ENCODE measurements at regions not wholly inside any gene's neighbourhood (a gene's known extent, or its start where the extent isn't known, plus 50 kb on each side); places are given as distances from the start of the nearest gene placed in this dataset.

GRCh38 chr11:69931060-69931910 lies 112.1 kb upstream of the FGF3 start:
- DNase-seq (ENCODE audit: low spot score): no peak

GRCh38 chr11:69931994-69932910 lies 113.0 kb upstream of the FGF3 start:
- no peak for DNase-seq (ENCODE audit: low spot score)

GRCh38 chr11:69934861-69935494 lies 115.8 kb upstream of the FGF3 start:
- peak; percentile 34 for DNase-seq (ENCODE audit: low spot score)

DNA sequence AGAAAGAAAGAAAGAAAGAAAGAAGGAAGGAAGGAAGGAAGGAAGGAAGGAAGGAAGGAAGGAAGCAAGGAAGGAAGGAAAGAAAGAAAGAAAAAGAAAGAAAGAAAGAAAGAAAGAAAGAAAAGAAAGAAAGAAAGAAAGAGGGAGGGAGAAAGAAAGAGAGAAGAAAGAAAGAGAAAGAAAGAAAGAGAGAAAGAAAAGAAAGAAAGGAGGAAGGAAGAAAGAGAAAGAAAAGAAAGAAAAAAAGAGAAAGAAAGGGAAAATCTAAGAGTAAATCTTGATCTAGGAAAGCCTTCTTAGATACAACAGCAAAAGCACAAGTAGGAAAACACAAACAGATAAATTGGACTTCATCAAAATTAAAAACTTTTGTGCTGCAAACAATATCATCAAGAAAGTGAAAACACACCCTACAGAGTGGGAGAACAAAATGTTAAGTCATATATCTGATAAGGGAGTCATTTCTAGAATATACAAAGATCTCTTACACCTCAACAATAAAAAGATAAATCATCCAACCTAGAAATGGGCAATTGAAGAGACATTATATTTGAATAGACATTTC lies 116.8 kb upstream of the FGF3 start:
- no peak for DNase-seq (ENCODE audit: low spot score)

GRCh38 chr11:69936771-69937170 lies 117.6 kb upstream of the FGF3 start:
- no peak for DNase-seq (ENCODE audit: low spot score)

GRCh38 chr11:69938206-69938605 lies 119.0 kb upstream of the FGF3 start:
- DNase-seq (ENCODE audit: low spot score): no peak

- DNase-seq (ENCODE audit: low spot score): no peak
These were observed 120.5 kb upstream of the FGF3 start for GRCh38 chr11:69939551-69940245.

- no peak for DNase-seq (ENCODE audit: low spot score)
These were observed 121.0 kb upstream of the FGF3 start for GRCh38 chr11:69940246-69940610.

DNA sequence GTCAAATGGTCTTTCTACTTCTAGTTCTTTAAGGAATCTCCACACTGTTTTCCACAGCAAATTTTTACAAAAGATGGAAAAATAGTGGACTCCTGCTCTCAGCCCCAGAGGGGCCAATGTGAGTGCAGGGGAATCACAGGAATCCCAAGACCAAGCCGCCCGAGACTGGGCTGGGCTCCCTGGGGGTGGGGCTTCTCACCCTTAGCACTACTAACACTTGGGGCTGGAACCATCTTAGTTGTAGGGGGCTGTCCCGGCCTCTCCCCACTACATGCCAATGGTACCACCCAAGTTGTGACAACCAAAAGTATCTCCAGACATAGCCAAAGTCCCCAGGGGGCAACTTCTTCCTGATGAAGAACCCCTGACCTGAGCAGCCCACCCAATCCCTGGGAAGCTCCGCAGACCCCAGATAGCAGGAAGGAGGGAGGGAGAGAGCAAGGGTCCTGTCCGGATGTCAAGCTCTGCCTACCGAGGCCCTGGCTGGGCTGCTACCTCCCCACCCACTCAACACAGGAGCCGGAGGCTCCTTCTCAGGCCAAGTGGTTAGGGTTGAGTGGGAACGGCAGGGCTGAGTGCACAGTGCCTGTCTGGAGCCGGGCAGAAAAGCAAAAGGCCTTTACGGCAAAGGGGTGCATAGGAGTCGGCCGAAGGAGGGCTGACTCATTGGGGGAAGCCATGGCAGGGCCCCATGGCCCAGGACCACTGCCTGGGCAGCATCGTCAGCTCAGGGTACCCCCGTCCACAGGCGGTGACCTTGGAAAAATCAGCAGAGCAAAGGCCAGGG lies 122.5 kb upstream of the FGF3 start:
- DNase-seq (ENCODE audit: low spot score): no peak

DNA sequence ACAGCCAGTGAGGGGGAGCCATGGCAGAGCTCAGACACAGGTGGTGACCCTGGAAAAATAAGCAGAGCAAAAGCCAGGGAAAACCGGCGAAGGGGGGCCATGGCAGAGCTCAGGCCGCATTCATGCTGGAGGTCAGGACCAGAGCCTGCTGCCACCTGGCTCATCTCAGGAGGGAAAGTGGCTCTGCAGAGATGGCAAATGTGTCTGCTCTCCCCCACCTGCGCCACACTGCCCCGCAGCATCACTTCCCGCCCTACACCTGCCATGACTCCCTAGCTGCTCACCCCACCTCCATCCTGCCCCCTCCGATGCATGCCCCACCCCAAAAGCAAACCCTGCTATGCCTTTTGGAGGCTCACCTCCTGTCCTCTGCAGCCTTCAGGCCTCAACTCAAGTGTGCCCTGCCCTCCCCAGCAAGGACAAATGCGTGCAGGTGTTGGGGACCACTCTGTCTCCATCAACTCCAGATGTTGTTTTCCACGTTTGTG lies 123.2 kb upstream of the FGF3 start:
- no peak for DNase-seq (ENCODE audit: low spot score)

DNA sequence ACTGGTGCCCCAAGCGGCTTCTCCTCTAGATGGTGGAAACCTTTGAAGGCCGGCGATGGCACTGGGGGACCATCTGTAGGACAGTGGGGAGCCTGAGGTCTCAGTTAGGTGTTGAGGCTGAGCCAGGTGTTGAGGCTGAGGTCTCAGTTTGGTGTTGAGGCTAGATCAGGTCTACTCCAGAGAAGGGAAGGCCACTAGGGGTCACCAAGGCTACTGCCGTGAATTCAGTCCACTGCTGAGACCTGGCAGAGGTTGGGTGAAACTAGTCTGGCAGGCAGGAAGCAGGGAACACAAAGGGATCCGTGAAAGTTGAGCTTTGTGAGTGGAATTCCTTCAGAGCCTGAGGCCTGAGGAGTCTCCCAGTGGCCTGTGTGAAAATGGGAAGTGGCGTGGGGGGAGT lies 123.8 kb upstream of the FGF3 start:
- DNase-seq (ENCODE audit: low spot score): no peak

DNA sequence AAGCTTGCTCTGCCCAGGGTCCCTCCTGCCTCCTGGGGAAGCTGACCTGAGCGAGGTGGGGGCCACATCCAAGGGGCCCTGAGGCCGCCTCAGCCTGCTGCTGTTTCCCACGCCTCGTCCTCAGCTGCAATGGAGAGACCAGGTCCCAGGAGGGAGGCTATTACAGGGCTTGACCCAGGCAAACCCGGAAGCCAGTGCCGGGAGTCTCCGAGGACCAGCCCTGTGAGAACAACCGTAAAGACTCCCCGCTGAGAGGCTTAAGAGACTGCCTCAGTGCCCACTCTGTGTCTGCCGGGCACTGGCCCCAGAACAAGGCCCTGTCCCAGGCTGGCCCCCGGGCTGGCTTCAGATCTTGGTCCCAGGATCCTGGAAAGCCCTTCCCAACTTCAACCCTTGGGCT lies 124.3 kb upstream of the FGF3 start:
- DNase-seq (ENCODE audit: low spot score): no peak

GRCh38 chr11:69944146-69944795 lies 125.1 kb upstream of the FGF3 start:
- DNase-seq (ENCODE audit: low spot score): no peak

DNA sequence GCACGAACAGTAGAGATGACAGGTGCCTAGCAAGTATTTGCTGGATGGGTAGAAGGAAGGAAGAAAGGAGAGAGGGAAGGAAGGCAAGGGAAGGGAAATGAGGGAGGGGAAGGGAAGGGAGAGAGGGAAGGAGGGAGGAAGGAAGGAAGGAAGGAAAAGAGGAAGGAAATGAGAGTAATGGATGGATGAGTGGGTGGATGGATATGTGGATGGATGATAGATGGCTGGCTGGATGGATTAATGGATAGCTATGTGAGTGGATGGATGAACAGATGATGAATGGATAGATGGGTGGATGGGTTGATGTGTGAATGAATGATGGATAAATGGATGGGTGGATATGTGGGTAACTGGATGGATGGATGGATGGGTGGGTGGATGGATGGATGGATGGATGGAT lies 125.9 kb upstream of the FGF3 start:
- DNase-seq (ENCODE audit: low spot score): no peak

GRCh38 chr11:69947059-69947792 lies 128.0 kb upstream of the FGF3 start:
- DNase-seq (ENCODE audit: low spot score): no peak

- no peak for DNase-seq (ENCODE audit: low spot score)
These were observed 128.6 kb upstream of the FGF3 start for GRCh38 chr11:69947793-69948255.

DNA sequence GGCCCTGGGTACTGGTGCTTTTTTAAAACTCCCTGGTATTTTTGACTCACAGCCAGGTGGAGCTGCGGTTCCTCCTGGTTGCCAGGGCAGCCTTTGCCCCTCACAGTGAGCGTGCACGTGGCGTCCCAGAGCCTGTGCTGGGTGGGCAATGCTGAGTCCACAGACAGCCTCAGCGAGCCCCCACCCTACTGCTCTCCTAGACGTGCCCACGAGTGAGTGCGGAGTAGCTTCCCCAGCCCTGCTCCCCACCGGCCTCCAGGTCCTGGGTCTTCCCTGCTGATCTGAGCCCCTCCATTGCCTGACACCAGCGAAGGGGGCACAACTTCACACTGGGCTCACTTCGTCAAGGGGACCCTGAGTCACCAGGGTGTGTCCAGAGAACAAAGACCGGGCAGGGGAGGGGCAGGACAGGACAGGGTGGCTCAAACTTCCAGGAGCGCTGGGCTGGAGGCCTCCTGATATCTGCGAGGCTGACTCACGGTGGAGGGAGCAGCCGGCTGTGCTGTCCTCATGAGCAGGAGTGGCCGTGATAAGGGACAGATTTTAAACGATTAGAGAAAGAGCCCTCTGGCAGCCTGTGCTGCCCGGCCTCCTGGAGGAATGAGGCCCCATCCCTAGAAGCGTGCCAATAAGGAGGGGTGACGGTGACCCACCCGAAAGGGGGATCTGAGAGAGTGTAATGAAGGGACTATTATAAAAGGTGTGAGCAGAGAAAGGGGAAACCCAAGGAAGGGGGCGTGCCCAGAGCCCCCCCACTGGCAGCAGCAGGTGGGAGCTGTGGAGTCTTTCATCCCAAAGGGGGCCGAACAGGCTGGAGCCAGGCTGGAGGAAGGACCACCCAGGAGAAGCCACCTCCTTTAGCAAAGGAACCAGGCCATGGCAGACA lies 129.3 kb upstream of the FGF3 start:
- DNase-seq (ENCODE audit: low spot score): no peak

DNA sequence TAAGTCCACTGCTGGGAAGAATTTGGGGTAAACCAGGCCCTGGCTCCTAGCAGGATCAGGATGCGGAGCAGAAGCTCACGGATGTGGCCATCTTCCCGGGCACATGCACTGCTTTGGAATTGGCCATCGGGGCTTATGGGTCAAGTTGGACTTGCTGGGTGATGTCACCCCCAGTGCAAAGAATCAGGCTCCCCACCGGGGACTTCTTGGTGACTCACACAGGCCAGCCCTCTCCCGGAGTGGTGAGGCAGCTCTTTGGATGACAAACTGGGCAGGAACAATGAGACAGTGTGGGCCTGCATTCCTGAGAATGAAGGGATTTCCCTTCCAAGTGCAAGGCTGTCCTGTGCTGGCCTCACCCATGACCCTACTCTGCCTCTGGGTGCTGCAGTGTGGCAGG lies 128.8 kb upstream of the ANO1 start:
- peak; percentile 62 for DNase-seq (ENCODE audit: low spot score)

Measured in RKO (cell line).